NOMO-1 (cell line): ENCODE measurements at regions not wholly inside any gene's neighbourhood (a gene's known extent, or its start where the extent isn't known, plus 50 kb on each side); places are given as distances from the start of the nearest gene placed in this dataset.

Source experiments
- DNase-seq, 2 experiments: peaks; one replicate each; lab custom pipeline; 2025; ENCODE audit not compliant: unreplicated experiment in 2 of 2; lab: John Stamatoyannopoulos, UW

DNA sequence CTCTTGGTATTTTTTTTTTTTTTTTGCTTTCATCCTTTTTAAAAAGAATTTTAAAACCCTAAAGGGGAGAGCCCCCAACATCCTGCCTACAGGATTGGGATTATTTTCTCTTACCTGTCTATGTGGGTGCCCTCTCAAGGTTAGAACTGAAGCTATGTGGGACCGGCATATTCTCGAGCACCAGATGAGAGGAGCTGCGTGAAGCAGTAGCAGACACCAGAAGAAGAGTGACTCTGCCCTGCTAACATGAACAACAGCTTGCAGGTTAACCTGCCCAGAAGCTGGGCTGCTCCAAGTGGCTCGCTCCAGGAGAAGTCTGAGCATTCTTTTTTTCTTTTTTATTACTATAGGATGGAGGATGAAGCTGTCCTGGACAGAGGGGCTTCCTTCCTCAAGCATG, 102.6 kb upstream of the SLC4A4 start:
- DNase-seq: no peak

DNA sequence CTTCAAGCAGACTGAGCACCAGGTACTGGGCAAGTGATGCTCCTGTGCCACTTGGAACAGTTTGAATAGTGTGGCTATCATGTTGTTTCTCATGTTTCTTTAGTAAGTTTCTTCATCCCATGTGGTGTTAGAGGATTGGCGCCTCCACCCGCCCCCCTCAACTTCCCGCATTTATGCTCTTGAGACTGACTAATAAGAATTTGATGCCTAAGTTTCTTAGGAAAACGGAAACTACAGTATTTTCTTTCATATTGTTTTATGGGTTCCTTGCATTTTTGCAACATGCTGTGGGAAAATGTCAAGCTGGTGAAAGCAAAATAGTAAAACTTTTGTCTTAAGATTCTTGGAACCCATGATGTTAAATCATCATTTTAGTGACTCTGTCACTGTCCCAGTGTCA, 101.2 kb upstream of the SLC4A4 start:
- no peak for DNase-seq

GRCh38 chr4:71239365-71239764, 99.5 kb upstream of the SLC4A4 start:
- no peak for DNase-seq

DNA sequence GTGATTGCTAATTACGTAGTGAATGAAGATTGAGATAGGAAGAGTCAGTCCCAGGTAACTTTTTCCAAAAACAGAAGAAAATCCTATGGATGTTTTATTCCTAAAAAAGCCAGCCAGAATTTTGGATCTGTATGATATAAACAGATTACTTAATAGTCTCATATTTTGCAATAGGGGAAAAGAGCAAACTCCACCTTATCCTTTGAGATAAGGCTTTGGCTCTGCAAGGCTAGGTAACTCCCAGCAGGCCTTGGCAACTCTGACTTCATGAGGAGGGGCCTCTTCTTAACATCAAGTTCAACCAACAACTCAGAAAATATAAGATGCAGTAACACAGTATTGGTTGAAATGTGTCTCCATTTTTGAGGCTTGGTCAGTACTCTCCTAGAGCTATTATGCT, 98.7 kb upstream of the SLC4A4 start:
- no peak for DNase-seq

GRCh38 chr4:71241501-71242288, 97.1 kb upstream of the SLC4A4 start:
- DNase-seq: no peak

GRCh38 chr4:71243091-71243833, 95.6 kb upstream of the SLC4A4 start:
- DNase-seq: peak; percentile 60 to 91

DNA sequence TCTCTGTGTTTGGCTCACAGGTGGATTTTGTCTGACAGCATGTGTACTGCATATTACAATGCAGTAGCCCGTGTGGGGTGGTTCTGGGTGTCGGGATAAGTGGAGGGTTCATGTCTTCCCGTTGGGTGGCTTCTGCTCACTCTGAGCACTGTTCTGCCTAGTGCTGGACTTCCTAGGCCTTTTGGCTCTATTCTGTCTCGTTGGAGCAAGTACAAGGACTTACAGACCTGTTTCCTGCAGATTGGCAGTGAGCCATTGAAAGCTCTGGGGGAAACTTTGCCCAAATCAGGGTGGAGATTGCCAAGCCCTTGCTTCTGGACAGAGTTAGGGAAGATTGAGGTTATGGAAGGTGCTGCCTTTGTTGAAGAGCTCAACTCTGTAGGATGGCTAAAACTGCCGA, 91.1 kb upstream of the SLC4A4 start:
- no peak for DNase-seq

DNA sequence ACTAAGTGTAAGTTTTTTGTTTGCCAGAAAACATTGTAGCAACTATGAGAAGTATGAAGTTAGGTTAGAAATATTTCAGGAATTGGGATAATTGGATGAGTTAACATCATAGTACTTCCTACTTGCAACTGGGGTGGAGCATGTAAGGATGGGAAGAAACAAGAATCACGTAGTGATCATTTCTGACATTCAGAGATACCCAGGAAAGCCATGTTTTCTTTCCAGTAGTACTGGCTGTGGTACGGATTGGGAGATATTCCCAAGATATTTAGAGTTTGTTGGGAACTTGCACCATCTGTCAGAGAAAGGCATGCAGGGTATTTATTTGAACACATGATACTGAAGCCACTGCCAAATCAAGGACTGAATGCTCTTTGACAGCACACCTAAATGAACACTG, 87.6 kb upstream of the SLC4A4 start:
- DNase-seq: no peak

- no peak for DNase-seq
Measured at GRCh38 chr4:71253545-71253944, 85.3 kb upstream of the SLC4A4 start.

DNA sequence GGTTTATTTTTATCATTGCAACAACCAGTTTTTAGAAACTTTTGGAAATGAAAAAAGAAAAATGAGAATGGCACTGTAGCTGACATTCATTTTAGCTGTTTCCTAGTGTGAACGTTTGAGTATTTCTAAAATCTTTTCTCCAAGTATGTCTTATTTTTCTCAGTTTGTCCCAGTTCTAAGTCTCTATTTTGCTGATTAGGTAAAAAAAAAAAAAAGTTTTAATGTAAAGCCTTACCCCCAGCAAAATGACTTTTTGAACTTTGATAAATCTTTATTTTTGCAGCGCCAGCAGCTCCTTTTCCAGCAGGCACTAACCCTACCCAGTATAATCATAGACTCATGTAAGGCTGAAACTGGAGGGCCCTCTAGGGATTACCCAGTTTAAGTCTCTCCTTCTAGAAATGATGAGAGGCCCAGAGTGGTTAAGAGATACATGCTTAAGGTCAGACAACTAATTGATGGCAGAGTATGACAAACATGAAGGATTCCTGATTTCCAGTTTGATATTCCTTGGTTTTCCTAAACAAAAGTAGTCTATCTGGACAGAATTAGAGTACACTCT, 84.3 kb upstream of the SLC4A4 start:
- DNase-seq: no peak

- no peak for DNase-seq
Measured at GRCh38 chr4:71255976-71256375, 82.8 kb upstream of the SLC4A4 start.

DNA sequence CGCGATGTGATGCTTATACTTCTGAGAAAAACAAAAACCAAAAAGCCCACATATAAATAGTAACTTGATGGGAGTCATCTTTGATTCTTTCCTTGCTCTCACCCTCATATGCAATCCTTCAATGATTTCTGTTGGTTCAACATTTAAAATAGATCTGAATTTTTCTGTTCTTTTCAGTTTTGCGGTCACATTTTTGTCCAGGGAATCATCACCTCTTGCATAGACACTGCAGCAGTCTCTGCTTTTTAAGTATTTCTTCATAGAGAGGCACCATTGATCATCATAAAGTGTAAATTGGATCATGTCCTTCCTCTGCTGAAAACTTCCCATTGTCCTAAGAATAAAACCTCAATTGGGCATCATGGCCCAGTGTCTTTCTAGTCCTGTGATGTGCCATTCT, 81.1 kb upstream of the SLC4A4 start:
- DNase-seq: no peak

- DNase-seq: no peak
Measured at GRCh38 chr4:71258323-71258722, 80.5 kb upstream of the SLC4A4 start.

DNA sequence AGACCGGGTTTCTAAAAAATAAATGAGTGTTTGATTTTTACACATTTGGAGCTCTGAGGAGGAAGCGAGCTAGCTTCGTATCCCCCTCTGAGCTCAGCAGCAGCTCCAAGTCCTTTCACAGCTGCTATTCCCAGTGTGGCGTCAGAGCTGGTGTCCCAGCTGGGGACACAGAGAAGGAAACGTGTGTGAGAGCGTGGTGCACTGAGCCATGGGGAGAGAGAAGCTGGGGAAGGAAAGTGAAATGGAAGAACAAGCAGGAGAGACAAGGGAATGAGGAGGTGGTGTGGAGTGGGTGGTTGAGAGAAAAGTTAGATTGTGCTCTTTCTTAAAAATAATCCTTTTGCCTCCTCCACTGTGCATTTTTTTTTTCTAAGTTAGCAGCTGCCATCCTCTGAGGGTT, 79.5 kb upstream of the SLC4A4 start:
- no peak for DNase-seq

GRCh38 chr4:71259911-71260331, 78.9 kb upstream of the SLC4A4 start:
- DNase-seq: peak; percentile 77 to 88

GRCh38 chr4:71260544-71260943, 78.3 kb upstream of the SLC4A4 start:
- DNase-seq: no peak

GRCh38 chr4:71261001-71261400, 77.8 kb upstream of the SLC4A4 start:
- DNase-seq: no peak

DNA sequence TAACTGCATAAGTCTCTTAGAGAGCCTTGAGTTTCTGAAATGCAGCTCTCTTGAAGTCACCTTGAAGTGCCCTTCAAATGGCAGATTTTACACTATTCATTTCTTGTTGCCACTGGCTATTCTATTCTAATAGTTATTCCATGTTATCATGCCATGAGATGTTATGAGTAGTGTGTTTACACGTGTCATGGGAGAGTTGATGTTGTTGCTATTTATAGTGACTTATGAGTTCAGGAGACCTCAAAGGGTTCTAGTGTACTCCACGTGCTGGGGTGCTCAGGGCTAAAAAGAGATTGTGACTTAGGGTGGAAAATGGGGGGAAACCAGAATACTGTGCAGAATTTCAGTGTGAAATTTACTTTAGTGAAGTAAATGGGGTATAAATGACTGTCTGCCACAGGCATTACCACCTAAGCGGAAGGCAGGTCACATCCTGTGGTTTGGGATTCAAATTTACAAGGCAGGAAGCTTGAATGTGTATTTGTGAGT, 77.1 kb upstream of the SLC4A4 start:
- DNase-seq: no peak

- DNase-seq: no peak
Measured at GRCh38 chr4:71262161-71262560, 76.7 kb upstream of the SLC4A4 start.

- DNase-seq: no peak
Measured at GRCh38 chr4:71266090-71266794, 72.6 kb upstream of the SLC4A4 start.

DNA sequence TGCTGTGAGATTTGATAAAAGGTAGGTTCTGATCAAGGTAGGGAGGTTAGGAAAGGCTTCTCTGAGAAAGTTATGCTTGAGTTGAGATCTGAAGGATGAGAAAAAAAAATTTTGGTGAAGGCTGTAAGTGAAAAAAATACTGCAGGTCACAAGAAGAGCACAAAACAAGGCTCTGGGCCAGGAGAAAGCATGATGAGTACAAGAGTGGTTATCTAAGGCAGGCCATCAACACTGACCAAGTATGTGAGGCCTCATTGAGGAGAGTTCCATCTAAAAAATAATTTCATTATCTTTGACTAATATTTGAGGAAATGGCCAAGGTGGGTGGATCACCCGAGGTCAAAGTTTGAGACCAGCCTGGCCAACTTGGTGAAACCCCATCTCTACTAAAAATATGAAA, 71.6 kb upstream of the SLC4A4 start:
- no peak for DNase-seq
